Mesenchymal stem cell (in vitro differentiated cells and primary cell): ENCODE measurements at regions not wholly inside any gene's neighbourhood (a gene's known extent, or its start where the extent isn't known, plus 50 kb on each side); places are given as distances from the start of the nearest gene placed in this dataset.

Source experiments
- DNase-seq: peaks from one replicate; pipeline ENCODE4 v3.0.0-alpha.2; 2013
- H2AFZ ChIP-seq: one replicate; pipeline ENCODE4 v1.6.1; 2013; ENCODE audit warnings: low read depth, mild to moderate bottlenecking, control low read depth, inconsistent platforms, low read length, moderate library complexity
- H2AK5ac ChIP-seq: 2 replicates; pipeline ENCODE4 v1.6.1; 2013; ENCODE audit warnings: low read length, moderate library complexity, mild to moderate bottlenecking, inconsistent platforms; ENCODE audit not compliant: severe bottlenecking
- H2BK120ac ChIP-seq: one replicate; pipeline ENCODE4 v1.6.1; 2013; ENCODE audit warnings: low read depth, mild to moderate bottlenecking, inconsistent platforms, low read length, moderate library complexity
- H2BK12ac ChIP-seq, 2 experiments: one replicate each; pipeline ENCODE4 v1.6.1; 2013; ENCODE audit warnings: inconsistent platforms in 2 of 2, low read length in 2 of 2, mild to moderate bottlenecking in 2 of 2, moderate library complexity in 2 of 2, control low read depth in 1 of 2
- H2BK15ac ChIP-seq: one replicate; pipeline ENCODE4 v1.6.1; 2013; ENCODE audit warnings: mild to moderate bottlenecking, low read depth, inconsistent platforms; ENCODE audit not compliant: poor library complexity, severe bottlenecking
- H2BK5ac ChIP-seq: 2 replicates; pipeline ENCODE4 v1.6.1; 2013; ENCODE audit warnings: low read depth, mild to moderate bottlenecking, low read length, control low read depth, inconsistent platforms; ENCODE audit not compliant: poor library complexity, severe bottlenecking
- H3K14ac ChIP-seq, 2 experiments: one replicate each; pipeline ENCODE4 v1.6.1; 2013; ENCODE audit warnings: inconsistent platforms in 2 of 2, low read length in 2 of 2, control low read depth in 1 of 2, mild to moderate bottlenecking in 1 of 2, moderate library complexity in 1 of 2
- H3K18ac ChIP-seq, 2 experiments: one replicate each; pipeline ENCODE4 v1.6.1; 2013; ENCODE audit warnings: inconsistent platforms in 2 of 2, low read length in 2 of 2, control low read depth in 1 of 2, low read depth in 1 of 2, mild to moderate bottlenecking in 1 of 2
- H3K23ac ChIP-seq, 2 experiments: one replicate each; pipeline ENCODE4 v1.6.1; 2013; ENCODE audit warnings: inconsistent platforms in 2 of 2, low read length in 2 of 2, mild to moderate bottlenecking in 2 of 2, moderate library complexity in 2 of 2, control low read depth in 1 of 2
- H3K27ac ChIP-seq: 2 replicates; pipeline ENCODE4 v1.5.1; 2013; ENCODE audit warnings: mild to moderate bottlenecking, moderate library complexity, low read length, control low read depth, inconsistent platforms; ENCODE audit not compliant: poor library complexity, severe bottlenecking
- H3K27me3 ChIP-seq, 2 experiments: 2 replicates each; pipeline versions ENCODE4 v1.6.1 to v1.7.0; 2013; ENCODE audit warnings: low read length in 2 of 2, mild to moderate bottlenecking in 2 of 2, moderate library complexity in 2 of 2, control low read depth in 1 of 2, inconsistent platforms in 1 of 2; ENCODE audit not compliant: control insufficient read depth in 1 of 2, insufficient read depth in 1 of 2
- H3K36me3 ChIP-seq, 2 experiments: 2 replicates each; pipeline versions ENCODE4 v1.6.1 to v1.7.0; 2013; ENCODE audit warnings: low read length in 2 of 2, control low read depth in 1 of 2, inconsistent platforms in 1 of 2, low read depth in 1 of 2, mild to moderate bottlenecking in 1 of 2; ENCODE audit not compliant: insufficient read depth in 2 of 2, control insufficient read depth in 1 of 2
- H3K4ac ChIP-seq, 2 experiments: one replicate each; pipeline ENCODE4 v1.6.1; 2013; ENCODE audit warnings: inconsistent platforms in 2 of 2, low read length in 2 of 2, mild to moderate bottlenecking in 2 of 2, moderate library complexity in 2 of 2, control low read depth in 1 of 2, low read depth in 1 of 2
- H3K4me1 ChIP-seq: 2 replicates; pipeline ENCODE4 v1.6.1; 2013; ENCODE audit warnings: low read depth, low read length, control low read depth; ENCODE audit not compliant: control insufficient read depth, insufficient read depth
- H3K4me2 ChIP-seq: 2 replicates; pipeline ENCODE4 v1.6.1; 2013; ENCODE audit warnings: low read length, mild to moderate bottlenecking, inconsistent platforms; ENCODE audit not compliant: poor library complexity, severe bottlenecking
- H3K4me3 ChIP-seq, 2 experiments: 2 replicates each; pipeline versions ENCODE4 v1.5.1 to v1.7.0; 2013; ENCODE audit warnings: low read length in 2 of 2, mild to moderate bottlenecking in 2 of 2, control low read depth in 1 of 2, low read depth in 1 of 2; ENCODE audit not compliant: insufficient read depth in 1 of 2
- H3K79me1 ChIP-seq: replicated peaks from 2 replicates; pipeline ENCODE4 v1.6.1; 2013; ENCODE audit warnings: mild to moderate bottlenecking, control low read depth, low read length, inconsistent platforms; ENCODE audit not compliant: poor library complexity, severe bottlenecking
- H3K9ac ChIP-seq: 2 replicates; pipeline ENCODE4 v1.7.0; 2013; ENCODE audit warnings: mild to moderate bottlenecking, low read length, moderate library complexity
- H3K9me3 ChIP-seq: 2 replicates; pipeline ENCODE4 v1.7.0; 2013; ENCODE audit warnings: mild to moderate bottlenecking, low read length; ENCODE audit not compliant: control insufficient read depth
- H4K8ac ChIP-seq: one replicate; pipeline ENCODE4 v1.6.1; 2013; ENCODE audit warnings: inconsistent platforms, mild to moderate bottlenecking, low read length, moderate library complexity
- H4K91ac ChIP-seq: one replicate; pipeline ENCODE4 v1.6.1; 2013; ENCODE audit warnings: mild to moderate bottlenecking, low read length, inconsistent platforms
- WGBS: methylation state at CpG from one replicate; pipeline ENCODE4 v1.1.7; 2013; ENCODE audit warnings: mixed read lengths; 5-methylcytosine and 5-hydroxymethylcytosine counted together

DNA sequence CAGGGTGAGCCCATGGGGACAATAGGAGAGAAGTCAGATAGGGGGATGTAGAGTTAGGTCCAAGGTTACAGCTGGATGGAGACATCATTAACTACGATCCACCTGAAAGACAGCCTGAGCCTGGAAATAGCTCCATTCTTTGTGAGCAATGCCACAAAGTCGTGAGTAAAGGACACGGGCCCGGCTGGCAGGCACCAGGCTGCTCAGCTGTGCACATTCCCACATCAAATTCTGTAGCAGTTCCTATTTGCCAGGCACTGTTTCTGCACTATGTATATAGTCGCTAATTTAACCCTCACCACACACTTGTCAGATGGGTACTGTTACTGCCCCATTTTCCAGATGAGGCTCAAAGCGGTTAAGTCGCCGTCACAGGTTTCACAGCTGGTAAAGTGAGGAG, 338.0 kb upstream of the KAZN start:
- Histone ChIP-seq H4K91ac (no peak overlapping the region), H3K14ac (no peak overlapping the region), H2BK5ac (no peak overlapping the region), H2BK12ac (no peak overlapping the region), H3K9me3 (no peaks in the 10 kb centered on the region), H3K79me1 (no peaks in the 10 kb centered on the region), H2AK5ac (no peak overlapping the region), H3K27ac (no peak overlapping the region), H3K27me3 (peaks cover 0 to 11% of the 10 kb centered on the region in 2 experiments), H3K4me3 (no peak overlapping the region), H2BK120ac (no peak overlapping the region), H2BK15ac (no peak overlapping the region), H4K8ac (no peak overlapping the region), H3K4me2 (no peak overlapping the region), H2AFZ (no peak overlapping the region), H3K4me1 (no peaks in the 10 kb centered on the region), H3K23ac (no peak overlapping the region), H3K9ac (no peak overlapping the region), H3K18ac (no peak overlapping the region), H3K4ac (no peak overlapping the region), H3K36me3 (no peaks in the 10 kb centered on the region)
- whole genome bisulfite sequencing: 90% methylated on average over 7 of the region's 8 CpGs
- no peak for DNase-seq

DNA sequence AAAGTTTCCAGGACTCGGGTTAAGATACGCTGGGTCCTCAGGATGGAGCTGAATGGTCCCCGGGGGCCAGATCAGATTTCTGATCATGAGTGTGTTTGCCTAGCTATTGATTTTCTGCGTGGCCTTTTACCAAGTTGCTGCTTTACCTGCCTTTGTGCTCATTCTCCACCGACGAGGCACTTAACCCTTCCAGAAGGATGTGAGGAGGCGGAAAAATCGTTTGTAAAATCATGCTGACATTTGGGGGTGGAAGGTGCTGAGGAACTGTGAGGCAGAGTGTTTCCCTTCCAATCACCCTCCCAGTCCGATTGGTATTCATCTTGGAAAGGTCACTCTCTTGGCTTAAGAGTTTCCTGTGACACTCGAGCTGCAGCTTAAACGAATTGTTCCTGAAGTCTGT, 337.1 kb upstream of the KAZN start:
- 59% methylated on average over 10 of the region's 11 CpGs for WGBS
- no peak for DNase-seq

DNA sequence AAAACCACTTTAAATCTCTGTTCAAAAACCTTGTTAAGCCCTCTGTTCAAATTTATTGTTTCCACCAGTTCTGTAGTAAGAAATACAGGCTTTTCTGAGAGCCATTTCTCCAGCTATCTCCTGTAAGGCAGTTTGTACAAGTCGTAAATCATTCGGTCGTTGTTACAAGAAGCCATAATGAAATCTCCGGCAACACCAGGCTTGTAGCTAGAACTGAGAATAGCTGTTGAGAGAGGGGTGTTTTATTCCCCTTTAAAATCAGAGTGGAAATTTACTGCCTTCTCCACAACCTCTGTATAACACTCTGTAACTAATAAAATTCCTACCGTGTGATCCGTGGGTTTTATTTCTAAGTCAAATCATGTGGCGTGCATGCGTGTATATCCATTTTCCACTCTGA, 335.8 kb upstream of the KAZN start:
- Histone ChIP-seq H3K27ac (no peak overlapping the region), H3K36me3 (no peaks in the 10 kb centered on the region), H3K9ac (no peak overlapping the region), H2BK12ac (no peak overlapping the region), H2BK5ac (no peak overlapping the region), H3K9me3 (no peaks in the 10 kb centered on the region), H3K4me2 (no peak overlapping the region), H3K4me3 (no peak overlapping the region), H2AK5ac (no peak overlapping the region), H2BK120ac (no peak overlapping the region), H3K4ac (no peak overlapping the region), H3K4me1 (no peaks in the 10 kb centered on the region), H4K8ac (no peak overlapping the region), H3K23ac (no peak overlapping the region), H3K18ac (no peak overlapping the region), H3K79me1 (no peaks in the 10 kb centered on the region), H2AFZ (no peak overlapping the region), H3K27me3 (peaks cover 0 to 11% of the 10 kb centered on the region in 2 experiments), H3K14ac (no peak overlapping the region), H4K91ac (no peak overlapping the region), H2BK15ac (no peak overlapping the region)
- WGBS: 68% methylated on average over 7 of the region's 8 CpGs
- DNase-seq: no peak

More for the DNA sequence above, 337.1 kb upstream of the KAZN start:
- Histone ChIP-seq H2BK12ac (no peak overlapping the region), H3K23ac (no peak overlapping the region), H3K4ac (no peak overlapping the region), H3K18ac (no peak overlapping the region), H4K91ac (no peak overlapping the region), H3K14ac (no peak overlapping the region), H3K36me3 (no peaks in the 10 kb centered on the region), H4K8ac (no peak overlapping the region), H3K4me2 (no peak overlapping the region), H3K4me3 (no peak overlapping the region), H3K4me1 (no peaks in the 10 kb centered on the region), H3K9me3 (no peaks in the 10 kb centered on the region), H3K27me3 (peaks cover 0 to 11% of the 10 kb centered on the region in 2 experiments), H3K9ac (no peak overlapping the region), H2BK15ac (no peak overlapping the region), H2AFZ (no peak overlapping the region), H2AK5ac (no peak overlapping the region), H3K27ac (no peak overlapping the region), H2BK5ac (no peak overlapping the region), H3K79me1 (no peaks in the 10 kb centered on the region), H2BK120ac (no peak overlapping the region)

DNA sequence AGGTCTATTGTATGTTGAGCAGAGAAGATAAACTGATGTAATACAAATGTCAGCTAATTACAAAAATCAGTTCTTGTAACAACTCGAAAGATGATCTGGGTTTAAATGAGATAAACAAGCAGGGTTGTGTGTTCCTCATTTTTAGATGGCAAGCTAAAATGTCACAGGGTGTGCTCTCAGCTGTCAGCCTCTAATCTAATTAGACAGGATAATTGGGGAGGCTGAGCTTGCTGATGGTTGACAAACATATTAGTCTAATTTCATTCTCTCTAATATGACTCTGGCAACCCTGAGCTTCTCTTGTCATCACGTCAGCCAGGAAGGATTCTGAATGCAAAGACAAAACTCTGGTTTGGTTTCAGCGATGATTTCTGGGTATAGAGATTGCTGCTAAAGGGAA, 335.3 kb upstream of the KAZN start:
- Histone ChIP-seq H3K4ac (no peak overlapping the region), H3K18ac (no peak overlapping the region), H3K4me2 (no peak overlapping the region), H2BK15ac (no peak overlapping the region), H3K14ac (no peak overlapping the region), H3K27ac (no peak overlapping the region), H4K8ac (no peak overlapping the region), H4K91ac (no peak overlapping the region), H3K9ac (no peak overlapping the region), H2BK5ac (no peak overlapping the region), H3K79me1 (no peaks in the 10 kb centered on the region), H2AFZ (no peak overlapping the region), H3K4me1 (no peaks in the 10 kb centered on the region), H2BK12ac (no peak overlapping the region), H2BK120ac (no peak overlapping the region), H3K4me3 (no peak overlapping the region), H3K9me3 (no peaks in the 10 kb centered on the region), H2AK5ac (no peak overlapping the region), H3K23ac (no peak overlapping the region), H3K27me3 (peaks cover 0 to 11% of the 10 kb centered on the region in 2 experiments), H3K36me3 (no peaks in the 10 kb centered on the region)
- DNase-seq: no peak
- 62% methylated on average over 3 of the region's 3 CpGs for WGBS
